Fibroblast of lung (primary cell): ENCODE measurements at regions not wholly inside any gene's neighbourhood (a gene's known extent, or its start where the extent isn't known, plus 50 kb on each side); places are given as distances from the start of the nearest gene placed in this dataset.

Experiments used
- DNase-seq, 2 donors: peaks; one replicate each; pipeline versions ENCODE4 v3.0.0 to v3.0.0-alpha.2; 2010; ENCODE audit warnings: low read depth in 2 of 2
- H2AFZ ChIP-seq: 2 replicates; pipeline ENCODE4 v1.5.1; 2012; ENCODE audit warnings: low read length, control low read depth, inconsistent platforms
- H3K27ac ChIP-seq: 2 replicates; pipeline ENCODE4 v1.5.1; 2011; ENCODE audit warnings: low read length, control low read depth; ENCODE audit not compliant: insufficient read depth
- H3K27me3 ChIP-seq: 2 replicates; pipeline ENCODE4 v1.5.1; 2011; ENCODE audit warnings: mild to moderate bottlenecking, low read length; ENCODE audit not compliant: control insufficient read depth, insufficient read depth
- H3K36me3 ChIP-seq: 2 replicates; pipeline ENCODE4 v1.5.1; 2011; ENCODE audit warnings: low read length; ENCODE audit not compliant: control insufficient read depth, insufficient read depth
- H3K4me1 ChIP-seq: 2 replicates; pipeline ENCODE4 v1.5.1; 2011; ENCODE audit warnings: low read length; ENCODE audit not compliant: control insufficient read depth, insufficient read depth; ENCODE audit errors: extremely low read depth
- H3K4me2 ChIP-seq: 2 replicates; pipeline ENCODE4 v1.5.1; 2011; ENCODE audit warnings: low read length, control low read depth; ENCODE audit not compliant: insufficient read depth; ENCODE audit errors: extremely low read depth
- H3K4me3 ChIP-seq, 4 experiments: fragments of 200-600 bp in 1 of 4; sonication (generic) in 1 of 4; replicated peaks in 1 of 4; 2 replicates each; pipeline ENCODE4 v1.5.1; 2011 to 2016; ENCODE audit warnings: low read length in 4 of 4, low read depth in 3 of 4, mild to moderate bottlenecking in 3 of 4, control low read depth in 2 of 4, inconsistent platforms in 1 of 4, mixed read lengths in 1 of 4; ENCODE audit not compliant: insufficient read depth in 1 of 4; ENCODE audit errors: control extremely low read depth in 1 of 4
- H3K79me2 ChIP-seq: 2 replicates; pipeline ENCODE4 v1.5.1; 2012; ENCODE audit warnings: mild to moderate bottlenecking, low read length, inconsistent platforms; ENCODE audit not compliant: control insufficient read depth, insufficient read depth
- H3K9ac ChIP-seq: 2 replicates; pipeline ENCODE4 v1.5.1; 2011; ENCODE audit warnings: mild to moderate bottlenecking, low read length, control low read depth; ENCODE audit not compliant: insufficient read depth
- H3K9me3 ChIP-seq: 2 replicates; pipeline ENCODE4 v1.5.1; 2012; ENCODE audit warnings: low read depth, low read length; ENCODE audit not compliant: control insufficient read depth, insufficient read depth
- H4K20me1 ChIP-seq: 2 replicates; pipeline ENCODE4 v1.5.1; 2011; ENCODE audit warnings: low read length; ENCODE audit not compliant: control insufficient read depth, insufficient read depth; ENCODE audit errors: extremely low read depth
- CTCF ChIP-seq, 2 donors: IDR thresholded peaks in 1 of 2; conservative IDR thresholded peaks in 1 of 2; 1 replicate in 1 of 2; 2 replicates in 1 of 2; pipeline ENCODE4 v1.5.1; 2011 to 2012; ENCODE audit warnings: low read length in 2 of 2, control low read depth in 1 of 2, inconsistent platforms in 1 of 2, low read depth in 1 of 2, mild to moderate bottlenecking in 1 of 2
- EZH2 ChIP-seq: IDR thresholded peaks from 2 replicates; pipeline ENCODE4 v1.5.1; 2012; ENCODE audit warnings: low read length, control low read depth, mild to moderate bottlenecking; ENCODE audit errors: missing control alignments

GRCh38 chr10:56679578-56679977 lies 318.5 kb upstream of the ZWINT start:
- TF ChIP-seq EZH2 (no peak), CTCF (conservative IDR thresholded peaks at IDR 0.05 in 1 of 2, IDR thresholded peaks at IDR 0.05 in 1 of 2; ENCODE audit: low read depth in 1 of 2, low read length in 2 of 2) (no peak)
- no peaks in the 10 kb centered on the region for H3K4me1 ChIP-seq
- no peaks in the 10 kb centered on the region for H3K79me2 ChIP-seq
- H3K36me3 ChIP-seq = no peaks in the 10 kb centered on the region
- H2AFZ ChIP-seq = no peak overlapping the region
- no peak overlapping the region for H3K4me2 ChIP-seq
- H4K20me1 ChIP-seq = no peaks in the 10 kb centered on the region
- H3K27me3 ChIP-seq = no peaks in the 10 kb centered on the region
- no peak overlapping the region for H3K27ac ChIP-seq
- H3K9ac ChIP-seq = no peak overlapping the region
- no peaks in the 10 kb centered on the region for H3K9me3 ChIP-seq
- no peak for DNase-seq
- H3K4me3 ChIP-seq = no peak overlapping the region

GRCh38 chr10:56662765-56663447 lies 301.8 kb upstream of the ZWINT start:
- no peak overlapping the region for H2AFZ ChIP-seq
- no peaks in the 10 kb centered on the region for H4K20me1 ChIP-seq
- H3K79me2 ChIP-seq = no peaks in the 10 kb centered on the region
- H3K27me3 ChIP-seq = no peaks in the 10 kb centered on the region
- no peak for TF ChIP-seq EZH2
- no peak for TF ChIP-seq CTCF (conservative IDR thresholded peaks at IDR 0.05 in 1 of 2, IDR thresholded peaks at IDR 0.05 in 1 of 2; ENCODE audit: low read depth in 1 of 2, low read length in 2 of 2)
- no peak overlapping the region for H3K4me2 ChIP-seq
- H3K27ac ChIP-seq = no peak overlapping the region
- no peaks in the 10 kb centered on the region for H3K4me1 ChIP-seq
- H3K36me3 ChIP-seq = no peaks in the 10 kb centered on the region
- no peak for DNase-seq
- no peak overlapping the region for H3K4me3 ChIP-seq
- H3K9me3 ChIP-seq = no peaks in the 10 kb centered on the region
- H3K9ac ChIP-seq = no peak overlapping the region

- TF ChIP-seq CTCF (conservative IDR thresholded peaks at IDR 0.05 in 1 of 2, IDR thresholded peaks at IDR 0.05 in 1 of 2; ENCODE audit: low read depth in 1 of 2, low read length in 2 of 2) (no peak), EZH2 (no peak)
- Histone ChIP-seq H2AFZ (no peak overlapping the region), H4K20me1 (no peaks in the 10 kb centered on the region), H3K79me2 (no peaks in the 10 kb centered on the region), H3K4me3 (no peak overlapping the region), H3K36me3 (no peaks in the 10 kb centered on the region), H3K4me1 (no peaks in the 10 kb centered on the region), H3K9ac (no peak overlapping the region), H3K9me3 (no peaks in the 10 kb centered on the region), H3K4me2 (no peak overlapping the region), H3K27me3 (no peaks in the 10 kb centered on the region), H3K27ac (no peak overlapping the region)
- no peak for DNase-seq
Measured at GRCh38 chr10:56653289-56653688, 292.2 kb upstream of the ZWINT start.
